GM04504 (cell line): ENCODE measurements at regions not wholly inside any gene's neighbourhood (a gene's known extent, or its start where the extent isn't known, plus 50 kb on each side); places are given as distances from the start of the nearest gene placed in this dataset.

ENCODE experiments used
- DNase-seq: peaks from one replicate; pipeline ENCODE4 v3.0.0-alpha.2; 2012; ENCODE audit warnings: low read depth

- DNase-seq: no peak
Observed at GRCh38 chr12:27907766-27908165, 64.8 kb downstream of the PTHLH start.

GRCh38 chr12:27906658-27907473 is 65.7 kb downstream of the PTHLH start:
- DNase-seq: no peak

- DNase-seq: no peak
Observed at GRCh38 chr12:27906127-27906500, 66.4 kb downstream of the PTHLH start.

- DNase-seq: no peak
Observed at GRCh38 chr12:27905285-27906126, 67.0 kb downstream of the PTHLH start.

GRCh38 chr12:27902651-27903050 is 69.9 kb downstream of the PTHLH start:
- no peak for DNase-seq

- no peak for DNase-seq
Observed at GRCh38 chr12:27901959-27902358, 70.6 kb downstream of the PTHLH start.

- DNase-seq: no peak
Observed at GRCh38 chr12:27900920-27901879, 71.3 kb downstream of the PTHLH start.

GRCh38 chr12:27899151-27899661 is 73.3 kb downstream of the PTHLH start:
- peak; percentile 93 for DNase-seq

GRCh38 chr12:27898022-27898421 is 74.5 kb downstream of the PTHLH start:
- DNase-seq: no peak

GRCh38 chr12:27896419-27896990 is 76.0 kb downstream of the PTHLH start:
- DNase-seq: no peak

GRCh38 chr12:27894309-27894708 is 78.2 kb downstream of the PTHLH start:
- no peak for DNase-seq

GRCh38 chr12:27879708-27880107 is 92.8 kb downstream of the PTHLH start:
- no peak for DNase-seq

- DNase-seq: no peak
Observed at GRCh38 chr12:27875677-27876076, 95.6 kb upstream of the MANSC4 start.

GRCh38 chr12:27873010-27873409 is 93.0 kb upstream of the MANSC4 start:
- no peak for DNase-seq

- DNase-seq: no peak
Observed at GRCh38 chr12:27871946-27872345, 91.9 kb upstream of the MANSC4 start.

GRCh38 chr12:27870939-27871338 is 90.9 kb upstream of the MANSC4 start:
- DNase-seq: peak; percentile 51

GRCh38 chr12:27869567-27869966 is 89.5 kb upstream of the MANSC4 start:
- no peak for DNase-seq

GRCh38 chr12:27868139-27868538 is 88.1 kb upstream of the MANSC4 start:
- peak; percentile 52 for DNase-seq

- peak; percentile 32 for DNase-seq
Observed at GRCh38 chr12:27866373-27867101, 86.5 kb upstream of the MANSC4 start.

GRCh38 chr12:27865421-27865820 is 85.4 kb upstream of the MANSC4 start:
- DNase-seq: peak; percentile 71

GRCh38 chr12:27864521-27864920 is 84.5 kb upstream of the MANSC4 start:
- DNase-seq: no peak
